Kidney capillary endothelial cell (primary cell): ENCODE measurements at regions not wholly inside any gene's neighbourhood (a gene's known extent, or its start where the extent isn't known, plus 50 kb on each side); places are given as distances from the start of the nearest gene placed in this dataset.

Experiments used
- DNase-seq: peaks from one replicate; pipeline ENCODE4 v3.0.0-alpha.2; 2018; ENCODE audit warnings: low spot score

DNA sequence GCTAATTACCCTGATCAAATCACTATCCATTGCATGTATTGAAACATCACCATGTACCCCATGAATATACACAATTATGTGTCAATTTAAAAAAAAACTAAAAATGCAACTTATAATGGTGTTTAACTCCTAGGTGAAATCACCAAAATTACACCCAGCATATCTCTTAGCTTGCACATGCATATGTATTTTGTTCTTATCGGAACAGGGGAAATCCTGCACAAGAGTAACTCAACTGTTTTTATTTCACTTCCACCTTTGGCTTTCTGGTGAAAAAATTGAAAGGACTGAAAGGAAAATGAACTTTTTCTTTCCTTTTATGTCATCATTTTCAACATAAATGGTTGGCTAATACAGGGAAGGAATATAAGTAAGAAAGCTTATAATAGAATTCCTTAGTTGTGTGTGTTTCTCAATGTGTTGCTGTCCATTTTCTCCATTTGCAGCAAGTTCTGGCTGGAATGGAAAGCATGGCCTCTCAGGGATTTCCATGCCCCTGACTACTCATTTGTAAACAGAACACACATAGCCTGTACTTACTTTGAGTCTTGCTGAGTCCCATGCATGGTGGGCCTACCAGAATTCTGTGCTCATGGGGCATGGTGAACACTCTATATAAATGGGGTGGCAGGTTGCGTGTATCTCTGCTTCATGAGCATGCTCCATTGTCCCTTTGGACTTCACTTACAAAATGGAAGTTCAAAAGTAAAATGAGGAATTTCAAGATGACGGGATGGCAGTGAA lies 462.0 kb downstream of the HS3ST3B1 start:
- no peak for DNase-seq

DNA sequence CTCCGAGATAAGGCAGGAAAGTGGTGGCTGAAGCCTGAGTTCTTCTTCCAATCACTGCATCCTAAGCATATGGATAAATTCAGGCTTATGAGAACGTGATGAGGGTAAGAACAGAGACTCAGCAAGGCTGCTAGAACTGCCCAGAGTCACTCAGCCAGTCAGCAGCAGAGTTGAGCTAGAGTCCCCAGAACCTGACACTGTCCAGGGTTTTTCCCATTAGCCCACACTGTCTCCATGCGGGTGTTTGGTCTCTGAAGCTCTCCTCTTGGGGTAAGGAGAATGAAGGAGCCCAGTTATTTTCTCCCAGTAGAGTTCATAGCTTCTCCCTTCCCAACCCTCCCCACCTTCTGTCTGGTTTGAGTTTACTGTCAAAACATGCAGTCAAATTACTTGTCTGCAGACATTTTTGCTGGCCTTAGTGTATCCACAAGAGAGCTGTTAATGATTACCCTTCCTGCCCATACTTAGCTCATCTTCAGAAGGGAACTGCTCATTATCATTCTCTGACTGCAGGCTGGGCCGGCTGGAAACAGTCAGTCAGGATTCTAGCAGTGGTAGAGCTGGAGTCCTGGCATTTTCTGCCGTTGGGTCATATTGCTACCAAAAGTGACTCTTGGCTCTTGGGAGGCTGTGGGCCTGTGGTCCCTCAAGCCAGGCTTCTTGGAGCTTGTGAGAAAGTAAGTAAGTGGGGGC lies 460.0 kb downstream of the HS3ST3B1 start:
- DNase-seq: no peak

DNA sequence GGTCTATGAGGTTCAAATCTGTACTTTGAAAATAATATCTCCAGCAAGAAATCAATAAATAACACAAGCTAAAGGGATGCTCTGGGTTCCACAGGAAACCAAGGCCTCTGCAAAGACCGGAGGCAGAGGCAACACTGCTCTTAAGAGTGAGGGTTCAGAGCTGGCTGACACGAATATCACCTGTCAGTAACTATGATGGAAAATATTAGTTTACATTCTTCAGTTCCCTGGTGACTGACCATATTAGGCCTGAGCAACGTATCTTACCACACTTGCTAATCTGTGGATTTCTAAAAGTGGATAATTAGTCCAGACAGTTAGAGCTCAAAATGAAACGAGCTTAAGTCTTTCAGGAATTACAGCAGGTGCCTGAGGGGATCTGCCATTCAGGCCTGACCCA lies 459.3 kb downstream of the HS3ST3B1 start:
- no peak for DNase-seq

DNA sequence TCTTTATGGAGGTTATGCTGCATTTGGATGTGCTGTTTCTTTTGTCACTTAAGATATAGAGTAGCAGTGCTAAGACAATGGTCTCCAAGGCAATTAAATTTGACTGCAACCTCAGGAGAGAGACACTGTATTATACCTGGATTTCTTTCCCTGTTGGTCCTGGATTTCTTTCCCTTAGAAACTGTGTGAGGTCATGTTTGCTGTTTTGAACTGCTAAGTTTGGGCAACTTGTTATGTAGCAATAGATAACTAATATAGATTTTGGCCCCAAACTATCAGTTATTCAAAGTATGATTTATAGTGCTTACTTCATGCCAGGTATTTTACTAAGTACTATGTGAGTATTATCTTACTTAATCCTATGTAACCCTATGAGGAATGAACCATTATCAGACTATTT lies 458.4 kb downstream of the HS3ST3B1 start:
- no peak for DNase-seq

DNA sequence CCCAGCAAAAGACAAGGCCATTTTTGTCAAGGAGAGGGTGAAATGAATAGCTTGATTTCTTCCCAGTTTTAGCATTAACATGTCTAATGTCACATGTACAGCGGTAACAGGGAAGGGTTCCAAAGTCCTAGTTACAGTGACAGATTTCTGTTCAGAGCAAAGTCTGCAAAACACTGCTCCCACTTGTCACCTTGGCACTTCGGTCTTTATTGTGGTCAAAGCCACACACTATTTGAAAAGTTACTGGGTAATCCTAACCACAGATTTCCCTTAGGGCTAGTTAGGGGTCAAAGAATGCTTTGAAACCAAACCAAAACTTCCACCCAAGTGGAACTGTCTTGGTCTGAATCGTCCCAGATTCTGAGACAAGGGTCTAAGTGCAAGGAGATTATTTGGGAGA lies 455.6 kb downstream of the HS3ST3B1 start:
- DNase-seq: no peak

DNA sequence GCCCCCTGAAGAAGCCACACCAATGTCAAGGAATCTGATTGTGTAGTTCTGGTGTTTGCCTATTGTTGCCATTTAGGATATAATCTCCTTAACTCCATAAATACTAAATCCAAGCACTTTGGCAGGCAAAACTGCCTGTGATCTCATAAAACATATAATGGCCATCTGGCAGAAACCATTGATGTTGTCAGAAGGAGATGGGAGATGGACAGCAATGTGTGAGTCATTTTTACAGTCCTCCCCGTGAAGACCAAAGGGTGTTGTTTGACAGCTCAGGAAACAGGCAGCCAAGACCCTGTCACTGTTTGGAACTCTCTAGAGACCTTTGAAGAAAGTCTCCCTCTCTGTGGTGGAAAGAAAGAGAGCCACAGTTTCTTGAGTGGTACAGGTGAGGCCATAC lies 454.1 kb downstream of the HS3ST3B1 start:
- no peak for DNase-seq

DNA sequence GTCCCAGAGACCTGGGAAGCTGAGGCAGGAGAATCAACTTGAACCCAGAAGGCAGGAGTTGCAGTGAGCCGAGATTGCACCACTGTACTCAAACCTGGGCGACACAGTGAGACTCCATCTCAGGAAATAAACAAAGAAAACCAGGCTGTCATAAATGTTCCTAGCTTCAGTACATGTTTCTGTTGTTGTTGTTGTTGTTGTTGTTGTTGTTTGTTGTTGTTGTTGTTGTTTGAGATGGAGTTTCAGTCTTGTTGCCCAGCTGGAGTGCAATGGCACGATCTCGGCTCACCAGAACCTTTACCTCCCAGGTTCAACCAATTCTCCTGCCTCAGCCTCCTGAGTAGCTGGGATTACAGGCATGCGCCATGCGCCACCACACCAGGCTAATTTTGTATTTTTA lies 452.5 kb downstream of the HS3ST3B1 start:
- DNase-seq: no peak

DNA sequence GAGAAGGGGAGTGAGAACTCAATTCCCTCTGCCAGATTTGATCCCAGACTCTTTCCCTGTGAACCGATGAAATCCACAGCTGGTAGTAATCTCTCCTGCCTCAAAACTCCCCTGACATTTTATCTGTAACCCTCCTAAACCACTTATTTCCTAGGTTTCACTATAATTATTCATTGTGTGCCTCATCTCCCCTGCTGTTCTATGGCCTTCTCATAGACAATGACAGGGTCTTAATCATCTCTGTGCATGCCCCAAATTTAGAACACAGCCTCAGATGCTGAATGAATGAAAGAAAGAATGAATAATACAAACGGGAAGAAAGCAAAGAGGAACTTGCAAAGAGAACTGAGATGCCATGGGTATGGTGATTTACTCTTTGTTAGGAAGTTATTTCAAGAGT lies 451.1 kb downstream of the HS3ST3B1 start:
- no peak for DNase-seq

DNA sequence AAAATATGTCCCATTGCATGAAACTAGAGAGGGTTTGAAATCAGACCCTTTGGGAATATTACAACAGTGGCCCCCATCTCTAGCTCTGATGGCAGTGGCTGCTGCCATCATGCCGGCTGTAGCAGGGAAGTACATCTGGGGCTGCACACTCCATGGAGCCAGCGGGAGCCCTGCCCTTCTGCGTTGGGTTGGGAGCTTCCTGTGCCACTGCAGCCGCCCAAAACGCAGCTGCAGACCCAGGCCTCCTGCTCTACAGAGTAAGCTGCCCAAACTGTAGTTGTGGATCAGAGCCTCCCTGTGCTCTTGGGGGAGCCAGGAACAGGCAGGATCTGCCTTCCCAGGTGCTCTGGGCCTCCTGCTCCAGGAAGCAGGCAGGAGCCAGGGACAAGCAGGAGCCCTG lies 450.0 kb downstream of the HS3ST3B1 start:
- DNase-seq: no peak

DNA sequence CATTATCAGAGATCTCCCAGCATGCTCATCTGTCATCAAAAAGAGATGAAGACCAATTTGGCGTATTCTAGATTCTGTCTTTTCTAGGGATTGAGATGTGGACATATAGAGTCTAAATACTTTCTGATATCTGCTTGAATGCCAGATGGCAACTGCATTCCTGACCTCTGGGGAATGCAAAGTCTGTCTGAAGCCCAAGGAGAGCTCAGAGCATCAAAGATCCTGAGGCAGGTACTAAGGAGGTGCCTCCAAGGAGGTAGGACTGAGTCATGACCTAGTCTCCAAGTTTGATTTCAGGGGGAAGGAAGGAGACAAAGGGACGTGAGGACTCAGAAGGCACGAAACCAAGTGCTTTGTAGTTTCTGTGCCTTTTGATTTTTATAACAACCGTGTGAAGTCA lies 448.4 kb downstream of the HS3ST3B1 start:
- no peak for DNase-seq

DNA sequence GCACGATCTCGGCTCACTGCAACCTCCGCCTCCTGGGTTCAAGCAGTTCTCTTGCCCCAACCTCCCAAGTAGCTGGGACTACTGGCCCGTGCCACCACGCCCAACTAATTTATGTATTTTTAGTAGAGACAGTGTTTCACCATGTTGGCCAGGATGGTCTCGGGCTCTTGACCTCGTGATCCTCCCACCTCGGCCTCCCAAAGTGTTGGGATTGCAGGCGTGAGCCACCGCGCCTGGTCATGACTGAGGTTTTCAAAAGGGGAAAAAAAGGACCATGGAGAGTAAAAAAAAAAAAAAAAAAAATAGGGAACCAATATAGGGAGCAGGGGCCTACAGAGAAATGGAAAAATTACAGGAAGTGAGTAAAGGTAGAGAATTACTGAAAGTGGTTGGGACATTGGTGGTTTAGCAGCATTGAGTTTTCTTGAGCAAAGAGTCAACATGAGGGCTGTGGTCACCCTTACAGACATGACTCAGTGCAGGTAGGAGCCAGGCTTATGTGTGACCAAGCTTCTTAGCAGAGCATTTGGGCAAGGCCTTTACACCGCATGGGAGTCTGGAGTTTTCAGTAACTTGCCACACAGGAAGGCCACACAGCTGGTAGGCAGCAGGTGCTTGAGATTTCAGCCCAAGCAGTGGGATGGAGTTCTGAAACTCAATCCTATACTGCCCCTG lies 447.3 kb downstream of the HS3ST3B1 start:
- no peak for DNase-seq

DNA sequence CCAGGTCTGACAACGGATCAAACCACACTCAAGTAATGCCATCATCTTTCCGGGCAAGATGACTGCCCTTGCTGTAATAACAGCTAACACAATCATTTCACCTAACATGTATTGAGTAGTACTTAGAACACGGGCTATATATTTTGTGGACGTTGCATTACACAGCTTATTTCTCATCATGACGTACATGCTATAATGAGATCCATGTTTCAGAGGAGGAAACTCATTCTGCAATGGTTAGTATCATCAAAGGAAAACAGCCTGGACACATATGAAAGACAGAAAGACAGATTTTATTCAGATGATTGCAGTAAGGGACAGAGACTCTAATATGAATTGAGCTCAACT lies 446.7 kb downstream of the HS3ST3B1 start:
- DNase-seq: no peak

DNA sequence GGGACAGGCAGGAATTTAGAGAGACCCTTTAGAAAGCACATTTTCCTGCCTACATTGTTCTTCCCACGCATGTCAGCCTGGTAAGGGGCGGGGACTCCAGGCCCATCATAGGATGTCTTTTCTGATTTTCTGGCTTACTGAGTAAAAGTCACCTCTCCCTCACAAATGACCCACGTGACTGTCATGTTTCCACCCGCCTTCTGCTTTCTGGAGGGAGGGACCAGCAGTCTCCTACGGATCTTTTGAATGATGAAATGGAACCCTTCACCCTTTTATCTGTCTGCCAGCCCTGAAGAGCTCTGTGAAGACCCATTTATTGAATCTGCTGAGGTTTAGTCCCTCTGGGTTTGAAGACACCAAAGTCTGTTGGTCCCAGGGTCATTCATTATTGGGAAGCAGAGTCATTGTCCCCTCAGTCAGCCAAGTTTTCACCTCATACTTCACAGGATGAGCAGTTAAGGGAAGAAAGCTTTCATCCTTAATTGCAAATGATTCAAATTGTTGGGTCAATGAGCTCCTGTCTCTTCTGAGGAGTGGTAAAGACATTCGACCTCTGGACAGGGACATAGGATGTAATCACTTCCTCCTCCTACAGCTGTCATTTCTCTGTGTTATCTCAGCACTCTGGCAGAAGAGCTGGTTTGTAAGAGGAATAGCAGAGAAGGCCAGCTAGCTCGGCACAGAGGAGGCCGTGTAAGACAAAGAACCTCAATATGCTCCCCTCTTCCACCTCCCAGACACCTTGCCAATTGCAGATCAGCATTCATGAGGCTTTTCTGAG lies 446.1 kb downstream of the HS3ST3B1 start:
- no peak for DNase-seq

DNA sequence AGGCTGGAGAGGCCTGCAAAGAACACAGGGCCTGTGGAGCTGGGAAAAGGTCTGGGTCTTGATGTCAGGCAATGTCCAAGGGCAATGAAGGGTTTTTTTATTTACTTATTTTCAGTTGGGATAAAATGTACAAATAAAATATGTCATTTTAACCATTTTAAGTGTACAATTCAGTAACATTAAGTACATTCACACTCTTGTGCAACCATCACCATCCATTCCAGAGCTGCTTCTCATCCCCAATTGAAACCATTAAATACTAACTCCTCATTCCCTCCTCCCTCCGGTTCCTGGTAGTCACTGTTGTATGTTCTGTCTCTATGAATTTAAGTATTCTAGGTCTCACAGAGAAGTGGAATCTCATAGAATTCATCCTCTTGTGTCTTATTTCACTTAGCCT lies 444.7 kb downstream of the HS3ST3B1 start:
- DNase-seq: no peak

DNA sequence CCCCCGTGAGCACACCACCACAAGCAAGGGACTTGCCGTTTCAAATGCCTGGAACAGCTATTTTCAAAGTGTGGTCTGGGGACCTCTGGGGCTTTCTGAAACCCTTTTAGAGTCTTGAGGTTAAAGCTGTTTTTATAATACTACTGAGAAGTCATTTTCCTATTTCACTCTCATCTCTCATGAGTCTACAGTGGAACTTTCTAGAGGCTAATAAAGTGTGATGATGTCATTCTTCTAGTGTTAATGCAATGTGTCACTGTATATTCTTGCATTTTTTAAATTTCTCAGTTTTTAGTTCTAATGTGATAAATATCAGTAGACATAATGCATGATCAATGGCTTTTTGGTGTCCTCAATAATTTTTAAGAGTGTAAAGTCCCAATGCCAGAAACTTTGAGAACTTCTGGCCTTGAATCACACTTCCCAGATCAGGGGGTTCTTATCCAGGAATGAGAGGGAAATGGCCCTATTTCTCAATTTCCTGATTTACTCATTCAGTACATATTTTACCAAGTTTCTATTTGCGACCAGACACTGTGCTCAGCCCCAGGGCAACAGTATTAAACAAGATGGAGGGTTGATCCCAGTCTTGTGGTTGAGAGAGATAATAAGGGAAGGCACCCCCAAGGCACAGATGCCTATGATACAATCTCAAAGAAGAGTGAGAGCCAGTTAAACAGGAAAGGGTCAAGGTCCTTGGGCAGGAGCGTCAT lies 444.0 kb downstream of the HS3ST3B1 start:
- DNase-seq: no peak

DNA sequence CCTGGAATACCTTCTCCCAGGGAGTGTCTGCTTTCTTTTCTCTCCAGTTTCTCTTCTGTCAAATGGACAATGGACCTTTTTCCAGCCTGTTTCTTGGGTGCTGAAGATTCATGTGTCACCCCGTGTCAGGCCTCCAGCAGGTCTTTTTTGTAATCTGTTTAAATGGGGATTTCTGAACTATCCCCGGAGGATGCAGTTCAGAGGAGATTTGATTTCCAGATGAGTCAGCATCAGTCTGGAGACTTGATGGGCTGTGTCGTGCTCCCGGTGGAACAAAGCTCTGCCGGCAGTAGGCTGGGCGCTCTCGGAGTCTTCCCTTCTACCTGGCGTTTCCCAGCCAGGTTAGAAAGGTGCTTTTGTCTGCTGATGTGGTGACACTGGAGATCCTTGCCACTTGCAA lies 440.6 kb downstream of the HS3ST3B1 start:
- no peak for DNase-seq

DNA sequence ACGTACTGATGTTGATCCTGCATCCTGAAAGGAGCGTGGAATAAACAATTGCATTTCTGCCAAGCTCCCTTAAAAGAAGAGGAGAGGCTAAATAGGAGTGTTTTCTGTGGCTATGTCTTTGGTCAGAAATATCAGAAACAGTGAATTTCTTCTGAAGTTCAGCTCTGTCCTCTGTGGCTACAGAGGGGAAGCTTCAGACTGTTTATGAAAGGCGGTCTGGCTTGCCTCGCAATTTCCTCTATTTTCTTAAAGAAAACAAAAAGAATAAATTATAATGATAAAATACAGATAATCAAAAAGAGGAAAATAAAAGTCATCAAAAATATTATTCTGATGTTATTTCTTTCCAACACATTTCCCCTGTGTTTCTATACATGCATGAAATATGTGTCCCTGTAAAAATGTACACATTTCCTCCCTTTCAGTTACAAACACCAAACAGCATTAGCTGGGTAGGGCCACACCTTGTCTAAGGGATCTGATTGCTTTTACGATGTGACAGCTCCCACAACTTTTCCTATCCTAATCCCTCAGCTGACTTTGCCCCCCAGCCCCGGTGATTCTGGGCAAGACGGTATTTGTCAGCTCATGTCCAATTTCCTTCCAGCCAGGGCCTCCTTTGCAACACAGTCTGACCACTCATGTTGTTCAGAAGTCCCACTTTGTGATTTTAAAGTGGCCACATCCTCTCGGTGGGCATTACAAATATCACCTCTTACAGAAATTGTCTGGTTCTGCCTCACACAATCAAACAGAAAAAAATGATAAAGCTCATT lies 439.0 kb downstream of the HS3ST3B1 start:
- no peak for DNase-seq

DNA sequence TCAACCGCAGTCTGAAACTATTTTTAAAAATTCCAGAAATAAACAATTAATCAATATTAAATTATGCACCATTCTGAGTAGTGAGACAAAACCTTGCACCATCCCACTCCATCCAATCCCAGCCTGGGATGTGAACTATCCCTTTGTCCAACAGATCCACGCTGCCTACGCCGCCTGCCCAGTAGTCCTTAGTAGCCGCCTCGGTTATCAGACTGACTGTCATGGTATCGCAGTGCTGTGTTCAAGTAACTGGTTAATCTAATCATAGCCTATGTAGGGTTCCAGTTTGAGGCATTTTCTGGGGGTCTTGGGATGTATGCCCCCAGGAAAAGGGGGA lies 437.7 kb downstream of the HS3ST3B1 start:
- DNase-seq: no peak

DNA sequence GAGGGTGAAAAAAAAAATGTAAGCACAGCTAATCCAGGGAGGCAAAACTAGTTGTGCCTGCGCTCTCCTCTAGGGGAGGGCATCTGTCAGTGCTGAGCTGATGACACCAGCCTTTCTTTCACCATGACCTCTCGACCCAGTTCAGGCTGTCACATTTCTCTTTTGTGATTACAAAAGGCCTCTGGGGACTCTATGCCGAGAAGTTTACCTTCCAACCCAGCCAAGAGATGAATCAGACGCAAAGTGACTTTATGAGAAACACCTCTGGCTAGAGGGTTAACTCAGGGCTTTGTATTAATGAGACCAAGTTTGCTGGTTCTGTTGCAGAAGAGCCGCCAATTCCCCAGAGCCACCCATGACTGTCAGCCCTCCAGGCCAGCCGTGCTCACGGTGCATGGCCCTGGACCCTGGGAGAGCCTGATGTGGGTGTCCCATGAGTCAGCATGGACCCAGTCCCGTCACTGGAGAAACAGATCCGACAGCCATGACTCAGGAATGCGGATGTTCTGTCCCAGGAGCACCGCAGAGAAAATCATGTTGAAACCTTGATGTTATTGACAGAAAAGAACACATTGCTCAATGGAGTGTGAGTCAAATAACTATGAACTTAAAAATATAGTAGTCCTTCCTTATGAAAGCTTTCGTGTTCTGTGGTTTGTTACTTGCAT lies 437.2 kb downstream of the HS3ST3B1 start:
- DNase-seq: no peak

DNA sequence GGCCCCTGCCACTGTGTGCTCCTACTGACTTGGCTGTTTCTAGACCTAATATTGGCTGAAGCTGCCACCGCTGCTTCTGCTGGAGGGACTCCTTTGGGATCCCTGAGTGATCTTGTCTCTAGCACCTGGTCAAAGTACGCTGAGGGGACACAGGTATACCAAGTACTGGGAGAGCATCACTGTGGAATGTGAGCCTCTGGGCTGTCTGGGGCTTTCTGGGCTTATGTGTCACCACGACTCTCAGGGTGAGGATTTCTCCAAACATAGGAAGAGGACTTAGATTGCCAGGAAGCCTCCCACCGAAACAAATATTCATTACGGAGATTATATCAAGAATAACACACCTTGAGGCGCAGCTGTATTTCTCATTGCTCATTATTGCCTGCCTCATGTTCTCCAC lies 435.8 kb downstream of the HS3ST3B1 start:
- no peak for DNase-seq

DNA sequence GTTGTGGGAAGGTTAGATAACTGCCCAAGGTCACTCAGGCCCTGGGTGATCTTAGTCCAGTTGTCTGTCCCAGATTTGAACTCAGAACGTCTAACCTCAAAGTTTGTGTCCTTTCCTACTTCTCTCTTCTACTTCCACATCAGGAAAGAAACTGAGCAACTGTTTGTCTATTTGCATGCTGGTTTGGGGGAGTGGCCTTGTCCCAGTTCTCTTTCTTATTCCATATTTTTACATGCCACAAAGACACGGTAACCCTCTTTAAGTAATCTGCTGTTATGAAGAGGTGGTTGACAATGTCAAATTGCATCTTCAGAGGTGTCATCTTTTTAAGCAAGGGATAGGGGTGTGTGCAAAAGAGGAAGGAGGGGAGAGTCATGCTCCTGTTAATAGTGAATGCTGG lies 432.5 kb downstream of the HS3ST3B1 start:
- no peak for DNase-seq
